Natural killer cell (primary cell): ENCODE measurements at regions not wholly inside any gene's neighbourhood (a gene's known extent, or its start where the extent isn't known, plus 50 kb on each side); places are given as distances from the start of the nearest gene placed in this dataset.

ENCODE experiments used
- ATAC-seq, 3 donors: fragments of 150-1000 bp in 2 of 3; fragments of 200-7000 bp in 1 of 3; cut with Tn5 transposase; 1 replicate in 1 of 3; 2 replicates in 2 of 3; pipeline ENCODE4 v1.10.0; 2021; ENCODE audit warnings: mild to moderate bottlenecking in 2 of 3, moderate library complexity in 2 of 3
- DNase-seq, 2 donors: peaks; one replicate each; pipeline versions ENCODE4 v3.0.0 to v3.0.0-alpha.2; 2013 to 2021; ENCODE audit warnings: mixed read lengths in 1 of 2
- H3K27ac ChIP-seq: one replicate; pipeline ENCODE4 v1.5.1; 2013; ENCODE audit warnings: mild to moderate bottlenecking, low read length
- H3K27me3 ChIP-seq: one replicate; pipeline ENCODE4 v1.6.1; 2013; ENCODE audit warnings: low read length; ENCODE audit not compliant: control insufficient read depth, insufficient read depth
- H3K36me3 ChIP-seq: one replicate; pipeline ENCODE4 v1.6.1; 2013; ENCODE audit warnings: low read length; ENCODE audit not compliant: control insufficient read depth, insufficient read depth
- H3K4me1 ChIP-seq: one replicate; pipeline ENCODE4 v1.6.1; 2013; ENCODE audit warnings: low read length; ENCODE audit not compliant: control insufficient read depth, insufficient read depth
- H3K4me3 ChIP-seq: one replicate; pipeline ENCODE4 v1.5.1; 2013; ENCODE audit warnings: low read length
- H3K9me3 ChIP-seq: one replicate; pipeline ENCODE4 v1.6.1; 2013; ENCODE audit warnings: low read length; ENCODE audit not compliant: control insufficient read depth, insufficient read depth
- H3K27ac Mint-ChIP-seq, 2 donors: one replicate each; pipeline ENCODE4 v1.8.0; 2022; ENCODE audit warnings: mild to moderate bottlenecking in 2 of 2, mixed read lengths in 2 of 2, moderate library complexity in 1 of 2
- H3K27me3 Mint-ChIP-seq, 2 donors: one replicate each; pipeline ENCODE4 v1.8.0; 2022; ENCODE audit warnings: low read depth in 2 of 2, mixed read lengths in 2 of 2
- H3K36me3 Mint-ChIP-seq: one replicate; pipeline ENCODE4 v1.8.0; 2022; ENCODE audit warnings: mixed read lengths
- H3K4me1 Mint-ChIP-seq, 2 donors: one replicate each; pipeline ENCODE4 v1.8.0; 2022; ENCODE audit warnings: mixed read lengths in 2 of 2
- H3K4me3 Mint-ChIP-seq: one replicate; pipeline ENCODE4 v1.8.0; 2022; ENCODE audit warnings: mild to moderate bottlenecking, moderate library complexity, mixed read lengths
- H3K9me3 Mint-ChIP-seq, 2 donors: one replicate each; pipeline ENCODE4 v1.8.0; 2022; ENCODE audit warnings: mixed read lengths in 2 of 2
- WGBS: methylation state at CpG from one replicate; pipeline ENCODE4 v1.1.7; 2013; ENCODE audit warnings: missing lambda C conversion rate; ENCODE audit not compliant: insufficient coverage; 5-methylcytosine and 5-hydroxymethylcytosine counted together
- intact Hi-C: fragments of 100-400 bp; cut with micrococcal nuclease; formaldehyde crosslinking; loops from one replicate; pipeline ENCODE4 v1.14.2; 2022
- TF ChIP-seq, protein P1 (sequence below): fragments of 200-600 bp; IDR thresholded peaks from one replicate; pipeline ENCODE4 v1.8.0; 2022; ENCODE audit warnings: antibody characterized with exemption

GRCh38 chr15:100781961-100782530 lies 97.6 kb upstream of the ALDH1A3 start:
- no peaks in the 10 kb centered on the region for H3K27me3 ChIP-seq
- H3K4me1 ChIP-seq, result no peaks in the 10 kb centered on the region
- intact Hi-C loops, result no loop called here
- DNase-seq (no peak), ATAC-seq (no peak)
- Mint-ChIP-seq H3K27me3 (peaks cover 0 to 5% of the 10 kb centered on the region in 2 donors), H3K36me3 (no peaks in the 10 kb centered on the region), H3K9me3 (no peaks in the 10 kb centered on the region), H3K4me1 (no peaks in the 10 kb centered on the region), H3K4me3 (no peak overlapping the region), H3K27ac (no peak overlapping the region)
- no peaks in the 10 kb centered on the region for H3K36me3 ChIP-seq
- no peak overlapping the region for H3K4me3 ChIP-seq
- 84% methylated on average over 6 of the region's 7 CpGs for WGBS
- TF ChIP-seq, protein P1, sequence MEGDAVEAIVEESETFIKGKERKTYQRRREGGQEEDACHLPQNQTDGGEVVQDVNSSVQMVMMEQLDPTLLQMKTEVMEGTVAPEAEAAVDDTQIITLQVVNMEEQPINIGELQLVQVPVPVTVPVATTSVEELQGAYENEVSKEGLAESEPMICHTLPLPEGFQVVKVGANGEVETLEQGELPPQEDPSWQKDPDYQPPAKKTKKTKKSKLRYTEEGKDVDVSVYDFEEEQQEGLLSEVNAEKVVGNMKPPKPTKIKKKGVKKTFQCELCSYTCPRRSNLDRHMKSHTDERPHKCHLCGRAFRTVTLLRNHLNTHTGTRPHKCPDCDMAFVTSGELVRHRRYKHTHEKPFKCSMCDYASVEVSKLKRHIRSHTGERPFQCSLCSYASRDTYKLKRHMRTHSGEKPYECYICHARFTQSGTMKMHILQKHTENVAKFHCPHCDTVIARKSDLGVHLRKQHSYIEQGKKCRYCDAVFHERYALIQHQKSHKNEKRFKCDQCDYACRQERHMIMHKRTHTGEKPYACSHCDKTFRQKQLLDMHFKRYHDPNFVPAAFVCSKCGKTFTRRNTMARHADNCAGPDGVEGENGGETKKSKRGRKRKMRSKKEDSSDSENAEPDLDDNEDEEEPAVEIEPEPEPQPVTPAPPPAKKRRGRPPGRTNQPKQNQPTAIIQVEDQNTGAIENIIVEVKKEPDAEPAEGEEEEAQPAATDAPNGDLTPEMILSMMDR, result no peak
- H3K9me3 ChIP-seq, result no peaks in the 10 kb centered on the region
- no peak overlapping the region for H3K27ac ChIP-seq

DNA sequence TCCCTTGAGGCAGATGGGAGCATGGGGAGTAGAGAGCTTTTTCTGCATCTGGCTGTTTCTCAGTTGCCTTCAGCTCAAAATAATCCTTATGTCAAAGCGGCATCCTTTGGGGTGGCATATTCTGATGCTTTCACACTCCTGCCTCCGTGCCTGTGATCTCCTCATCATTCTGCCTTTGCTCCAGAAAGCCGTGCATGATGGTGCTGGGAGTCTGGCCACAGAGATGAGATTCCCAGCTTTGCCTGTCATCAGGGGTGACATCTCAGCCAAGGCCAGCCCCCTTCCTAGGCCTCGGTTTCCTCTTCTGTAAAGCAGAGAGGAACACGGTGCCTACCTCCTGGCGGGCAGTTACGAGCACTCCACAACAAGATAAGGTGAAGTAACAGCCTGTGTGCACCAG lies 96.3 kb upstream of the ALDH1A3 start:
- Mint-ChIP-seq H3K27me3 (peaks cover 0 to 5% of the 10 kb centered on the region in 2 donors), H3K9me3 (no peaks in the 10 kb centered on the region), H3K27ac (no peak overlapping the region), H3K4me1 (no peaks in the 10 kb centered on the region), H3K4me3 (no peak overlapping the region), H3K36me3 (no peaks in the 10 kb centered on the region)
- intact Hi-C loops, result no loop called here
- H3K9me3 ChIP-seq, result no peaks in the 10 kb centered on the region
- no peak for ATAC-seq
- H3K27ac ChIP-seq, result no peak overlapping the region
- DNase-seq, result no peak
- H3K4me3 ChIP-seq, result no peak overlapping the region
- TF ChIP-seq, protein P1, result no peak
- H3K4me1 ChIP-seq, result no peaks in the 10 kb centered on the region
- H3K36me3 ChIP-seq, result no peaks in the 10 kb centered on the region
- 81% methylated on average over 7 of the region's 7 CpGs for WGBS
- H3K27me3 ChIP-seq, result no peaks in the 10 kb centered on the region

GRCh38 chr15:100783760-100784492 lies 95.7 kb upstream of the ALDH1A3 start:
- no peak overlapping the region for H3K27ac Mint-ChIP-seq
- peaks cover 0 to 5% of the 10 kb centered on the region in 2 donors for H3K27me3 Mint-ChIP-seq
- TF ChIP-seq, protein P1, result no peak
- intact Hi-C loops, result no loop called here
- Histone ChIP-seq H3K27me3 (no peaks in the 10 kb centered on the region), H3K36me3 (no peaks in the 10 kb centered on the region), H3K4me1 (no peaks in the 10 kb centered on the region), H3K27ac (no peak overlapping the region), H3K4me3 (no peak overlapping the region), H3K9me3 (no peaks in the 10 kb centered on the region)
- no peaks in the 10 kb centered on the region for H3K4me1 Mint-ChIP-seq
- H3K4me3 Mint-ChIP-seq, result no peak overlapping the region
- WGBS, result 87% methylated on average over 16 of the region's 17 CpGs
- H3K36me3 Mint-ChIP-seq, result no peaks in the 10 kb centered on the region
- no peaks in the 10 kb centered on the region for H3K9me3 Mint-ChIP-seq
- ATAC-seq (no peak), DNase-seq (no peak)
